ENCODE measurements at regions not wholly inside any gene's neighbourhood (a gene's known extent, or its start where the extent isn't known, plus 50 kb on each side); places are given as distances from the start of the nearest gene placed in this dataset.

GRCh38 chr10:89153971-89154370 is 53.1 kb downstream of the CH25H start:
- no peak for DNase-seq

- DNase-seq = peak in 1 of 2 donors; percentile 14
Observed at GRCh38 chr10:89153116-89153515, 54.0 kb downstream of the CH25H start.

DNA sequence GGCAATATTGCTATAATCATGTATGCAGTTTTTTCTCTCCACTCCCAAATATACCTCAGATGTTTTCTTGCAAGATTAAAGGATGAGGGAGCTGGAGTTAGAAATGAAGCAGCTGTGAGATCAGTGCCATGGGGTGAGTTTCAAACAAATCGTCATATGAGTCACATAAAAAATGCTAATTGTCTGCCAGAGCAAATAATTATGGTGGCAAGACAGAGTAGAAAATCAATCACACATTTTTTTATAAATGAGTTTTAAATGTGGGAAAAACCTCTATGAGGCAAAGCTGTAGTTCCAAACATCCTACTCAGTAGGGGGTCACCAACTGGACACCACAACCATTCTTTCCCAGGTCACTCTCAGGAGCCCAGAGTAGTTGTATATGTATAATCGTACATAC is 55.3 kb downstream of the CH25H start:
- no peak for DNase-seq

GRCh38 chr10:89148061-89148460 is 59.1 kb downstream of the CH25H start:
- DNase-seq = no peak

DNA sequence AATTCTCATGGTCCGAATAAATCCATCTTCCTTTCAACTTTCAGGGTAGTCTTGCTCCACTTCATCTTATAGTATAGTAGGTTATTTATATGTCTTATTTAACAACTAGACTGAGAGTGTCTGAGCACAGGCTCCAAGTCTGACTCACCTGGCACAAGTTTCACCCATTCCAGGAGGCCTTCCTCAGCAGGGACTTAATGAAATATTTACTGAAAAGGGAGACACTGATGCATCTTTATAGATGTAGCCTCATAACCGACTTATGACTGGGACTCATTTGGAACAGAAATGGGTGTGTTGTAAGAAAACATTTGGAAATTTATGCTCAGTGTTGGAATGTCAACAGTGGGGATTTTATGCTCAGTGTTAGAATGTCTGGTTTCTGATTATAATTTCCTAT is 59.9 kb downstream of the CH25H start:
- DNase-seq = no peak

- no peak for DNase-seq
Observed at GRCh38 chr10:89144836-89145235, 62.3 kb downstream of the CH25H start.

- no peak for DNase-seq
Observed at GRCh38 chr10:89142590-89142989, 64.5 kb downstream of the CH25H start.

- no peak for DNase-seq
Observed at GRCh38 chr10:89138755-89139490, 68.2 kb downstream of the CH25H start.

DNA sequence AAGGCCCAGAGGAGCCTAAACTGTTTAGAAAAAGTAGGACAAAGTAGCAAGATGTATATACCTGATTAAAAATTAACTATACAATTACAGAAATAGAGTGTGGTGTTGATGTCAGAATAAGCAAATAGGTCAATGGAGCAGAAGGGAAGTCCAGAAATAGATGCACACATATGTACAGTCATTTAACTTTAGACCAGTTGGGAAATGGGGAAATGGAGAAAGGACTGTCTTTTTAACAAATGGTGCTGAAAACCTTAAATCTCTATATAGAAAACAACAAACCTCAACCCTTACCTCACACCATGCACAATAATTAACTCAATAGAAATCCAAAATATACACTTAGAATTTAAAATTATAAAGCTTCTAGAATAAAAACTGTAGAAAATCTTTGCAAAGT is 72.2 kb downstream of the CH25H start:
- peak; percentile 57 to 72 for DNase-seq

DNA sequence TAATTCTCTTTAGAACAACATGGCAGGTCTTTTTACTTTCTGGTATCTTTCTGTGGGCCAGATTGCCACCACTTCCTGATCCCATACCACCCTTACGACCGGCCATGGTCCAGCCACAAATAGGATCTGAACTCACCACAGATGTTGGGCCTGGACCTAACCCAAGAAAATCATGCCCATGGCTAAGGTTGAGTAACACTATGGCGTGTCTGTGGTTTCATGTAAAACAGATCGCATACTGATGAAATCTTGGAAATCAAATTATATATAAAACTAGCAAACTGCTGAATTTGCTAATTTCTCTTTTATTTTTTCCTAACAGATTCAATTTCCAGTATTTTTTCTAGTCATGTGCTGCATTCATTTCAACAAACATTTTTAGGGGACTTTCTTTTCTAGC is 77.2 kb downstream of the CH25H start:
- DNase-seq = peak; percentile 91 to 93

GRCh38 chr10:89122433-89123051 is 84.6 kb downstream of the CH25H start:
- peak; percentile 73 to 83 for DNase-seq

GRCh38 chr10:89121764-89122020 is 85.4 kb downstream of the CH25H start:
- DNase-seq = peak in 1 of 2 donors; percentile 43

DNA sequence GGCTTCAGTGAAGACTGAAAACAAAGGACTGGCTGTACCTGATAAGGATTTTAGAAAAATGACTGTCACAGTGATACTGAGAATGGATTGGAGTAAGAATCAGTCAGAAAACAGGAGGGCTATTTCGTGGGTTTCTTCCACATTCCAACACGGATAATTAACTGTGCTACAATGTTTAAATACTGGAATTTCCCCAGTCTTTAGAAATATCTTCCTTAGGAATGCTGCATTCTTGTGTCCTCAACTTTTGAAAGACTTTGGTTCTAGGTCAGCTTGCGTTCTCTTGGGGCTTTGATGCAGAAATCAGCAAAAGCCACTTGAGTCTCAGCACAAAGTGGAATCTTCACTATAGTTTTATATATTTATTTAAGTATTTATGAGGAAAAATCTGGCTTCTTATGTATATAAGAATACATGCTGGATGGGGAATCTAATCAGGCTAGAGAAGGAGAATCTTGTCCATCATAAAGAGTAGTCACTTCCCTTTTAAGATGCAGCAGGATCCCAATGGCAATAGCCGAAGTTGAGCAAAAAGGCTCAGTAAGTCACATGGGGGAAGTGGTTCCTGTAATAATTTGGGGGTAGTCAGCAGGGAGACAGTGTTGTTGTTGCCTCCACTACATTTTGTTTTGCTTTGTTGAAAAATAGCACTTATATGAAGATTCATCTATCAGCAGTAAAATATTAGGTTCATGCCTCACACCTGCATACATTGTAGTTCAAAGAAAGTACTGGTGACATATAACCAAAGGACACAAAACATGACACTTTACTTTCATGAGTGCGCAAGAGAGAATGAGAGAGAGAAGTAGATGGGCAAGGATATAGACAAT is 86.0 kb downstream of the CH25H start:
- DNase-seq = peak; percentile 68 to 70

DNA sequence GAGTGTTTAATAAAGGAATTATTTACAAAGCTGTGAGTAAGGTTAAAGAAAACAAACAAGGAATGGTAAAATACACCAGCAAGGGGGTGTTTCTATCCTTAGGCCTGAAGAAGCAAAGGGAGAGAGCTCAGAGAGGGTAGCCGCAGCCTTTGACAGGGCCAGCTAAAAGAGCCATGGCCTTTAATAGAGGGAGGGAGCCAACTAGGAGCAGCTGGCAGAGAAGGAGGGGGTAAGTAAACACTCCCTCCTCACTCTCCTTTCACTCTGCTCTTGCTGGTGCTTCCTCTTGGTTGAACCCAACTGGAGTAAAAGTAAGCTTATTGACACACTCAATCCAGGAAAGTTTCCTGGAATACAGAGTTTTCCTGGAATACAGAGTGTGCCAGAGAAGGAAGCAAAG is 87.5 kb downstream of the CH25H start:
- no peak for DNase-seq

- DNase-seq = no peak
Observed at GRCh38 chr10:89118091-89118490, 89.0 kb downstream of the CH25H start.

DNA sequence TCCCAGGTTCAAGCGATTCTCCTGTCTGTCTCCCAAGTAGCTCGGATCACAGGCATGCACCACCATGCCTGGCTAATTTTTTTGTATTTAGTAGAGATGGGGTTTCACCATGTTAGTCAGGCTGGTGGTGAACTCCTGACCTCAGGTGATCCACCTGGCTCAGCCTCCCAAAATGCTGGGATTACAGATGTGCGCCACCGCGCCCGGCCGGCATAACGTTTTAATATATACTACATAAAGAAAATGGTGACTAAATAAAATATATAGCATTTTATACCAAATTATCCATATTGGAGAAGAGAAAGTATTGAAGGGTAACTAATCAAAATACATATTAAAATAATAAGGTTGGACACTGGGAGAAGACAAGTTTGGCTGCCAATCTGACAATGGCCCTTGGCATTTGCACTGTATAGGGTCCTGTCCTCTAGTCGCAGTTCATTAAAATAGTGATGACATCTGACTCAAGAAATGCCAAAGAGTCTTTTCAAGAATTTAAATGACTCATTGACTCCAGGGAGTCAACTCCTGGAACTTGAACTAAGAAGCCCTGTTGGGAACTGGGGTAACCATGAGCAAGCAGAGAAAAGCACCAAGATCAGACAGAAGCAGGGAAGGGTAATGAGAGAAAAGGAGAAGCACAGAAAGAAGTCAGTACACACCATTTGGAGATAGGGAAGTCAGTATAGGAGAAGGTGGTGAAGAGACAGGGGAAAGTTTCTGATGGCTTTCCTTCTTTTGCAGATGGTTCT is 91.1 kb downstream of the CH25H start:
- peak; percentile 69 to 72 for DNase-seq

DNA sequence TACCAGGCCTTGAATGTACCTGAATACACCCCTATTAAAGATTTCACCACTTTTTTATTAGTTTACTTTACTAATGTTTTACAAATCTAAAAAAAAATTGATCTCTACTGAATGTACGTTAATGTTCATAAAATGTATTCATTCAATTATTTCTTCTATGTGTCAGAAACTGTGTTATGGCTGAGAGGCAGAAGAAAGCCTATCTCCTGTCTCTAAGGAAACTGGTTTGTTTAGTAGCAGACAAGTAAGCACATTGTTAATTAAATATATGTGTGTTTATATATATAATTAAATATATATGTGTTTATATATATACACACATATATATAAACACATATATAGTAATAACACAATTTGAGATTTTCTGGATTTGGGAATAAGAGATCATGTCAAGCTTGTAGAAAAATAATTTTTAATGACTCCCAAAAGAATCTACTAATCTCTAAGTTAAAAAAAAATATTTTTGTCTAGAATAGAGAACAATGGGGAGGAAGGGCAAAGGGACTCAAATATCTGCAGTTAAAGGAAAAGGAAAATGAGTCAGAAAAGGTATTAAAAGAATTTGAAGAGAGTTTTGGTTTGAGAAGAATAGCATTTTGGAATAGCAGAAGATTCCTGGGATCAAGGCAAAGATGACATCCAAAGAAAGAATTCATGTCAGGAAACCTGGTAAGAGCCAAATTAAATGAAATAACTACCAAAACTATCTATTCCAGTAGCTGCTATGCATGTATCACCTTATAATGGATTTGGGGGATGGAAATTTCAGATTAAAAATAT is 92.1 kb downstream of the CH25H start:
- no peak for DNase-seq

DNA sequence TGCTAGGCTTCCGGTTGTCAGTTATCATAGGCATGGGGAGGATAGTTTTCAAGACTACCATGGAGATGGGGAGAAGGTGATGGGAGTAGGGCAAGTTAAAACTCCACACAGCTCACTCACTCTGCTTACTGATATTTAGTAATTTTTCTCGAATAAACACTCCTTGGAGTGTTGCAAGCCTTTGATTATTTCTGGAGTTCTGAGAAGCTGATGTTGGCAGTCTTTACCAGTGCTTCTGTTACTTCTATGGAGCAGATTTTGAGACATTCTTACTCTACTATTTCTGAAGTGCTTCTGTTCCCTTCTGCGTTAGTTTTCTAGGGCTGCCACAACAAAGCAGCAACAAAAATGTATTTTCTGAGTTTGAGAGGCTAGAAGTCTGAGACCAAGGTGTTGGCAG is 104.4 kb downstream of the CH25H start:
- DNase-seq = no peak

DNA sequence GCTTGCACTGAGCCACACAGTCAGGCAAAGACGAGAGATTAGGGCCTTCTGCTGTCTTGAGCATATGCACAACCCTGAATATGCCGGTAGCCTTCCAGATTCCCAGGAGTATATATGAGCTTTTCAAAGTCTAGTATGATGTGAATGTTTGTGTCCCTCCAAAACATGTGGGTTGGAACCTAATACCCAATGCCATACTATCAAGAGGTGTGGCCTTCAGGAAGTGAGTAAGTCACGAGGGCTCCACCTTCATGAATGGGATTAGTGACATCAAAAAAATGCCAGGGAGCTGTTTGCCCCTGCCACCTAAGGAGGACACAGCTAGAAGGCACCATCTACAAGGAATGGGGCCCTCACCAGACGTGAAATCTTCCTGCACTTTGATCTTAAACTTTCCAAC is 105.2 kb downstream of the CH25H start:
- no peak for DNase-seq

GRCh38 chr10:89100680-89101079 is 106.4 kb downstream of the CH25H start:
- DNase-seq = no peak

DNA sequence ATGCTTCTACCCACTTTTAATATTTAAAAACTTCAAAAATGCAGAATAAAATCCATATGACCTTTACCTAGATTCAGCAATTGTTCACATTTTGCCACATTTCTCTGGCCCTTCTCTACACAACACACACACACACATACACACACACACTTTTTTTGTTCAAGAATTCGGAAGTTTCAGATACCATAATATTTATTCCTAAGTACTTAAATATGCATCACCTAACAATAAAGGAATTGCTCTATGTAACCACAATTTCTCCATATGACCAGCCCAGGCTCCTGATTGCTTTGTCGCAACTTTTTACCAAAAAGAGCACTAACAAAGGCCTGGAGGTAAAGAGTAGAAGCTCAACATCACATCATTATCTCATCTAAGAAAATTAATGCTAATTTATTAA is 106.6 kb downstream of the FAS start:
- no peak for DNase-seq

DNA sequence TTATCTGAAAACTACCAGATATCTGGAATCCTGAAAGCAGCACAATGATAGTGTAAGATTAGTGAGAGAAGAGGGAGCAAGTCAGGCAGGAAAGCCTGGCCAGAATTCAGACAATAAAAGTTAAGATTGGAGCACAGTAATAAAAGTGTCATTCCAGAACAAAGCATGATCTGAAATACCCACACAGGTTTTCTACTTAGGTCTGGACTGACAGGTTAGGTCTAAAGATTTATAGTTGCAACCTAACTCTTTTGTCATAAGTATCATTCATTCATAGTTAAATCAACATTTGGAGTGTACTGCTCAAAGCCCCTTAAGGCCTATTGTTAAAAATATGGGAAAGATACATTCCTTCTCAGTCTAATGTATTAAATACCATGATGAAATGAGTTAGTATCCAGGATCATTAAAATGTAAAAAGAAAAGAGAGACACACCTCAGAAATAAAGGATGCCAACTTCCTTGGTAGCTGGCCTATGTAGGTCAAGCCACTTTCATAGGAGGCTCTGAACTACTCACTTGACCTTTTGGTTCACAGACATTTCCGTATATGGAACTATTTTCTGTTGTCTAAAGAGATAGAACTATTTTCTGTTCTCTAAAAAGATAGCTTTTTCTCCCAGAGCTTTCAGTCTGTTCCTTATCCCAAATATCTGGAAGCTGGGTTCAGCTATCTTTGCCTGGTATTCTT is 105.2 kb downstream of the FAS start:
- DNase-seq = no peak

Measured in inflammatory macrophage treated with lipopolysaccharide for 1 hour (primary cell).